ENCODE measurements at regions not wholly inside any gene's neighbourhood (a gene's known extent, or its start where the extent isn't known, plus 50 kb on each side); places are given as distances from the start of the nearest gene placed in this dataset.
A peak's percentile ranks its signal among the peaks of the same experiment; 100 is the strongest.

DNA sequence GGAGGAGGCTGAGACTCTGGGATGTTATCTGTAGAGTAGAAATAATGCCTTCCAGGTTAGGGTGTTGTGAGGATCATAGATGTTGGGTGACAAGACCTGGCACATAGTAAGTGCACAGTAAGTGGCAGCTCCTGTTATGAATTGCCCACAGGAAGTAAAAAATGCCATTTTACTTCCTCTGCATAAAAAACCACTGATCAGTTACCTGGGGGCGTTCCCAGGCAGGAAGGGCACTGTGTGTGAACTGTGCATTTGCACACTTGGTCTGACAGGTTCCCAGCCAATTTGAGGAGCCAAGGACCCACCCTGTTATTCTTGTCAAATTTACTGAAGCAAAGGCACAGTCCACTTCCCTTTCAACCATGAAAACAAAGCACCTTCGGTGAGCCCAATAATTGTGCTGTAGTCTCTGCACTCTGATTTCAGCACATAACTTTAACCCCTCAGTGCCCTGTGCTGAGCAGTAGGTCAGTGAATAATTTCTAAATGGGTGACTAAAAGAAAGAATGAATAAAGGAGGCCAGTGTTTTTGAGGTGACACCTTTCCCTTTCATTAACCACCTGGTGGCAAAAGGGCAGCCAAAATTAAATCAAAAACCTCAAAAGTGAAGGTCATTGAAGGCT, 85.8 kb upstream of the ARHGEF3 start:
- H3K4me1 ChIP-seq: peaks cover 39% of the 10 kb centered on the region
- H3K4me2 ChIP-seq (ENCODE audit: low read length): peak overlapping the region; percentile 53
- H2AFZ ChIP-seq: no peak overlapping the region
- H3K79me2 ChIP-seq: peaks cover 2% of the 10 kb centered on the region
- TF ChIP-seq, protein P1, sequence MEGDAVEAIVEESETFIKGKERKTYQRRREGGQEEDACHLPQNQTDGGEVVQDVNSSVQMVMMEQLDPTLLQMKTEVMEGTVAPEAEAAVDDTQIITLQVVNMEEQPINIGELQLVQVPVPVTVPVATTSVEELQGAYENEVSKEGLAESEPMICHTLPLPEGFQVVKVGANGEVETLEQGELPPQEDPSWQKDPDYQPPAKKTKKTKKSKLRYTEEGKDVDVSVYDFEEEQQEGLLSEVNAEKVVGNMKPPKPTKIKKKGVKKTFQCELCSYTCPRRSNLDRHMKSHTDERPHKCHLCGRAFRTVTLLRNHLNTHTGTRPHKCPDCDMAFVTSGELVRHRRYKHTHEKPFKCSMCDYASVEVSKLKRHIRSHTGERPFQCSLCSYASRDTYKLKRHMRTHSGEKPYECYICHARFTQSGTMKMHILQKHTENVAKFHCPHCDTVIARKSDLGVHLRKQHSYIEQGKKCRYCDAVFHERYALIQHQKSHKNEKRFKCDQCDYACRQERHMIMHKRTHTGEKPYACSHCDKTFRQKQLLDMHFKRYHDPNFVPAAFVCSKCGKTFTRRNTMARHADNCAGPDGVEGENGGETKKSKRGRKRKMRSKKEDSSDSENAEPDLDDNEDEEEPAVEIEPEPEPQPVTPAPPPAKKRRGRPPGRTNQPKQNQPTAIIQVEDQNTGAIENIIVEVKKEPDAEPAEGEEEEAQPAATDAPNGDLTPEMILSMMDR (IDR thresholded peaks at IDR 0.05): no peak
- no peak overlapping the region for H3K9ac ChIP-seq
- peak overlapping the region; percentile 26 for H3K27ac ChIP-seq
- no peaks in the 10 kb centered on the region for H3K9me3 ChIP-seq (ENCODE audit: control insufficient read depth, low read length)
- no peaks in the 10 kb centered on the region for H3K36me3 ChIP-seq (ENCODE audit: control insufficient read depth, insufficient read depth, low read length)
- peak overlapping the region; percentile 11 for H3K4me3 ChIP-seq (ENCODE audit: low read depth, low read length)
- H3K27me3 ChIP-seq (ENCODE audit: control insufficient read depth, insufficient read depth, low read length): no peaks in the 10 kb centered on the region

DNA sequence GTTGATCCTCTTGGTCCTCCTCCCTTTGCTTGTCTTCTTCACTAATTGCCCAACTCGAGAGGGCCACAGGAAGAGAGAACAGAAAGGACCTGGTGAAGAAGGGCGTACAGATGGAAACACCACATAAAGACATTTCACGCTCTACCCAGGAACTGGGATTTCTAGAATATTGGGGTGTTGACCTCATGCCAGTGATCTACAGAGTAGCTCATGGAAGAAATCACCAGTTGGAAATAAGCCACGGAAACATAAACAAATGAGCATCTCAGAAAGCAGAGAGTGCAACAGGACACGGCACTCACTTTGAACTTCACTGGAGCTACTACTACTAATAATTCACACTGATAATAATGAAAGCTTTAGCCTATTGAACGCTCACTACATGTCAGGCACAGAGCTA, 84.6 kb upstream of the ARHGEF3 start:
- H3K4me2 ChIP-seq (ENCODE audit: low read length): no peak overlapping the region
- TF ChIP-seq, protein P1 (IDR thresholded peaks at IDR 0.05): no peak
- H3K27me3 ChIP-seq (ENCODE audit: control insufficient read depth, insufficient read depth, low read length): no peaks in the 10 kb centered on the region
- no peak overlapping the region for H3K9ac ChIP-seq
- no peak overlapping the region for H3K27ac ChIP-seq
- H3K9me3 ChIP-seq (ENCODE audit: control insufficient read depth, low read length): no peaks in the 10 kb centered on the region
- H3K4me3 ChIP-seq (ENCODE audit: low read depth, low read length): no peak overlapping the region
- no peak overlapping the region for H2AFZ ChIP-seq
- H3K36me3 ChIP-seq (ENCODE audit: control insufficient read depth, insufficient read depth, low read length): no peaks in the 10 kb centered on the region
- peaks cover 39% of the 10 kb centered on the region for H3K4me1 ChIP-seq
- no peaks in the 10 kb centered on the region for H3K79me2 ChIP-seq

DNA sequence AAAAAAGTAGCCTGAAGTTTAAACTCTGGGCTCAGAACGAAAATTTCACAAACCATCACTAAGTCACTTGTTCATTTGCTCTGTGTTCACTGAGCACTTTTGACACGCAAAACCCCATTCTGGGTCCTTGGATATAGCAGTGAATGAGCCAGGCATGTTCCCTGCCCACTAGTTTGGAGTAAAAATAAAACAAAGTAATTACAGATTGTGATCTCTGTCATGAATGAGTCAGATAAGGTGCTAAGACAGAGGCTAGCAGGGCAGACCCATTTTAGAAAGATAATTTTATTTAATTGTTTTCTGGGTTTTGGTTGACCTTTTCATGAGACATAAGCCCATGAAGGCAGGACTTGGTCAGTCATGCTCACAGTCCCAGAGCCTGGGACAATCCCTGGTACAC, 84.1 kb upstream of the ARHGEF3 start:
- Histone ChIP-seq H3K9ac (no peak overlapping the region), H3K4me2 (ENCODE audit: low read length) (no peak overlapping the region)
- TF ChIP-seq, protein P1 (IDR thresholded peaks at IDR 0.05): no peak

DNA sequence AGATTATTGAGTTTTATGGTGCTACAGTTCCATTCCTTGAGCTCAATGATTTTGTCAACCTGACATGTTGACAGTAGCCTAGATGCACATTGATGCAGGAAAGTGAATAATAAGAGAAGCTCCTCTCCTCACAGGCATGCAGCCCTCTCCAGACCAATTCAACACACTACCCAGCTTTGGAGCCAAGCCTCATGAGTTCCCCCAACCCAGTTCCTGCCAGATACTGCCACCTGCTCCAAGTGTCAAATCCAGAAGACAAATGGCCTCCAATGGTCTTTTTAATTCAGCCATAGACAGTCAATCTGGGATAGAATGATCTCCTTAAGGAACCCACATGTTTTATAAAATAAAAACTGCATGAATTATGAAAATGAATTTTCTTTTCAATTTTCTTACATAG, 83.7 kb upstream of the ARHGEF3 start:
- Histone ChIP-seq H3K4me2 (ENCODE audit: low read length) (no peak overlapping the region), H3K79me2 (no peaks in the 10 kb centered on the region), H3K36me3 (ENCODE audit: control insufficient read depth, insufficient read depth, low read length) (no peaks in the 10 kb centered on the region), H3K9ac (no peak overlapping the region), H2AFZ (no peak overlapping the region), H3K27ac (no peak overlapping the region), H3K9me3 (ENCODE audit: control insufficient read depth, low read length) (no peaks in the 10 kb centered on the region), H3K4me3 (ENCODE audit: low read depth, low read length) (no peak overlapping the region), H3K4me1 (peaks cover 34% of the 10 kb centered on the region), H3K27me3 (ENCODE audit: control insufficient read depth, insufficient read depth, low read length) (no peaks in the 10 kb centered on the region)
- TF ChIP-seq, protein P1 (IDR thresholded peaks at IDR 0.05): no peak

More for the DNA sequence above, 84.1 kb upstream of the ARHGEF3 start:
- Histone ChIP-seq H3K4me1 (peaks cover 39% of the 10 kb centered on the region), H2AFZ (no peak overlapping the region), H3K36me3 (ENCODE audit: control insufficient read depth, insufficient read depth, low read length) (no peaks in the 10 kb centered on the region), H3K79me2 (no peaks in the 10 kb centered on the region), H3K4me3 (ENCODE audit: low read depth, low read length) (no peak overlapping the region), H3K27ac (no peak overlapping the region), H3K9me3 (ENCODE audit: control insufficient read depth, low read length) (no peaks in the 10 kb centered on the region), H3K27me3 (ENCODE audit: control insufficient read depth, insufficient read depth, low read length) (no peaks in the 10 kb centered on the region)

DNA sequence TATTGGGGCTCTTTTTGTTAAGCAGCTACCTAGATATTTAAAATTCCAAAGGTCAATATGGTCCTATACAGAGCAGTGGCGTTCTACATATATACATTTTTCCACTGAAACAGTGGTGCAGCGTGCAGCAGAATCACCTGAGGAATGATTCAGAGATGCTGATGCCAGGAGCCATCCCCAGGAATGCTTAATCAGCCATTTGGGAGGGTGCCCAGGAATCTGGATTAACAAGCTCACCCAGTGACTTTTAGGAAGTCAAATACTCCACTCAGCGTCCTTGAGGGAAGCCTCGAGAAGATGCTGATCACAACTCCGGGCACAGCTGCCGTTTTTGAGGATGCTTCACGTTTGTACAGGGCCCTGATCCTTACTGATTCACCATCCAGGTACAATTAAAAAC, 82.6 kb upstream of the ARHGEF3 start:
- H2AFZ ChIP-seq: no peak overlapping the region
- H3K27me3 ChIP-seq (ENCODE audit: control insufficient read depth, insufficient read depth, low read length): no peaks in the 10 kb centered on the region
- no peak overlapping the region for H3K4me3 ChIP-seq (ENCODE audit: low read depth, low read length)
- H3K9ac ChIP-seq: no peak overlapping the region
- TF ChIP-seq, protein P1 (IDR thresholded peaks at IDR 0.05): no peak
- H3K27ac ChIP-seq: no peak overlapping the region
- H3K9me3 ChIP-seq (ENCODE audit: control insufficient read depth, low read length): no peaks in the 10 kb centered on the region
- H3K4me1 ChIP-seq: peaks cover 29% of the 10 kb centered on the region
- no peaks in the 10 kb centered on the region for H3K36me3 ChIP-seq (ENCODE audit: control insufficient read depth, insufficient read depth, low read length)
- H3K4me2 ChIP-seq (ENCODE audit: low read length): no peak overlapping the region
- H3K79me2 ChIP-seq: no peaks in the 10 kb centered on the region

Data from parathyroid adenoma (tissue), 2 donors.